GM12878 (cell line): ENCODE measurements at regions not wholly inside any gene's neighbourhood (a gene's known extent, or its start where the extent isn't known, plus 50 kb on each side); places are given as distances from the start of the nearest gene placed in this dataset.

Source experiments
- ATAC-seq: fragments of 200-7000 bp; cut with Tn5 transposase; 3 replicates; pipeline ENCODE4 v1.9.1; 2020; ENCODE audit warnings: mild to moderate bottlenecking, moderate library complexity
- BruUV-seq: library from RNA; stranded (reverse); fragments of 400-500 nt; replicated peaks from 2 replicates; lab custom pipeline; 2021; lab: Mats Ljungman, UMichigan
- CTCF ChIA-PET: fragments of 300-600 bp; sonication (Branson Sonifier 250); formaldehyde crosslinking; extraction: SDS; loops from one replicate; lab custom pipeline; 2021; ENCODE audit warnings: inconsistent platforms; lab: Yijun Ruan, JAX
- POLR2A ChIA-PET: fragments of 350-600 bp; formaldehyde crosslinking; extraction: SDS; loops from one replicate; lab custom pipeline; 2021; ENCODE audit warnings: inconsistent platforms; lab: Charles Lee
- RAD21 ChIA-PET: fragments of 300-600 bp; sonication (Branson Sonifier 250); formaldehyde crosslinking; loops from one replicate; lab custom pipeline; 2023; ENCODE audit warnings: antibody characterized with exemption; ENCODE audit not compliant: unreplicated experiment; lab: Charles Lee
- SMC1A ChIA-PET: fragments of 300-600 bp; sonication (Branson Sonifier 250); formaldehyde crosslinking; loops from one replicate; lab custom pipeline; 2023; ENCODE audit not compliant: unreplicated experiment, uncharacterized antibody; lab: Charles Lee
- DNase-seq: peaks from one replicate; pipeline ENCODE4 v3.0.0-alpha.2; 2011; ENCODE audit warnings: low read depth, low spot score
- FAIRE-seq: peaks from 3 replicates; lab custom pipeline; 2011; peaks lifted over from hg19 to GRCh38; lab: Jason Lieb, UNC
- H2AFZ ChIP-seq: 2 replicates; pipeline ENCODE4 v1.6.0; 2011; ENCODE audit warnings: low read depth, low read length, control low read depth; ENCODE audit not compliant: control insufficient read depth
- H3K27ac ChIP-seq: 2 replicates; pipeline ENCODE4 v1.5.1; 2011; ENCODE audit warnings: control low read depth; ENCODE audit not compliant: control insufficient read depth, insufficient read depth
- H3K27me3 ChIP-seq, 2 experiments: replicated peaks in 1 of 2; 2 replicates each; pipeline versions ENCODE4 v1.6.0 to v1.6.1; 2011; ENCODE audit warnings: low read length in 1 of 2; ENCODE audit not compliant: control insufficient read depth in 2 of 2, insufficient read depth in 2 of 2
- H3K36me3 ChIP-seq, 2 experiments: 2 replicates each; pipeline ENCODE4 v1.5.1; 2011; ENCODE audit warnings: low read length in 1 of 2; ENCODE audit not compliant: control insufficient read depth in 2 of 2, insufficient read depth in 2 of 2
- H3K4me1 ChIP-seq: 2 replicates; pipeline ENCODE4 v1.6.1; 2011; ENCODE audit warnings: mild to moderate bottlenecking, low read length, moderate library complexity, mixed read lengths; ENCODE audit not compliant: control insufficient read depth, insufficient read depth
- H3K4me2 ChIP-seq: 2 replicates; pipeline ENCODE4 v1.6.0; 2011; ENCODE audit warnings: control low read depth; ENCODE audit not compliant: control insufficient read depth, insufficient read depth
- H3K4me3 ChIP-seq: fragments of 200-600 bp; sonication (generic); 2 replicates; pipeline ENCODE4 v1.5.1; 2016
- H3K79me2 ChIP-seq: 2 replicates; pipeline ENCODE4 v1.6.0; 2011; ENCODE audit warnings: low read length; ENCODE audit not compliant: control insufficient read depth, insufficient read depth
- H3K9ac ChIP-seq: 2 replicates; pipeline ENCODE4 v1.8.0; 2011; ENCODE audit warnings: low read length, control low read depth, mixed read lengths; ENCODE audit not compliant: control insufficient read depth, insufficient read depth
- H3K9me3 ChIP-seq: replicated peaks from 3 replicates; pipeline ENCODE4 v1.5.1; 2011; ENCODE audit warnings: mild to moderate bottlenecking, low read length; ENCODE audit not compliant: control insufficient read depth, insufficient read depth
- H4K20me1 ChIP-seq: 2 replicates; pipeline ENCODE4 v1.6.0; 2011; ENCODE audit not compliant: control insufficient read depth, insufficient read depth
- DPF2 ChIP-seq: fragments of 450-650 bp; IDR thresholded peaks from 2 replicates; pipeline ENCODE4 v1.6.1; 2017; ENCODE audit warnings: mild to moderate bottlenecking
- ETV6 ChIP-seq, 2 experiments: fragments of 450-650 bp in 1 of 2; IDR thresholded peaks in 1 of 2; conservative IDR thresholded peaks in 1 of 2; 2 replicates each; pipeline ENCODE4 v1.6.1; 2014; ENCODE audit warnings: antibody characterized with exemption in 1 of 2, borderline replicate concordance in 1 of 2, low read depth in 1 of 2, mild to moderate bottlenecking in 1 of 2, moderate library complexity in 1 of 2
- REST ChIP-seq: IDR thresholded peaks from 2 replicates; pipeline ENCODE4 v1.6.1; 2012; ENCODE audit warnings: mild to moderate bottlenecking, low read depth, low read length
- SPI1 ChIP-seq: IDR thresholded peaks from 2 replicates; pipeline ENCODE4 v1.6.1; 2011; ENCODE audit warnings: low read depth, mild to moderate bottlenecking, low read length, moderate library complexity, borderline replicate concordance; ENCODE audit not compliant: insufficient read depth
- STAT1 ChIP-seq: fragments of 450-650 bp; conservative IDR thresholded peaks from 2 replicates; pipeline ENCODE4 v1.6.1; 2014; ENCODE audit warnings: antibody characterized with exemption, mild to moderate bottlenecking
- YY1 ChIP-seq: IDR thresholded peaks from 2 replicates; pipeline ENCODE4 v1.6.1; 2011; ENCODE audit warnings: low read depth, mild to moderate bottlenecking, low read length
- WGBS: methylation state at CpG from one replicate; pipeline ENCODE4 v1.1.6; 2016; ENCODE audit warnings: low lambda C conversion rate; ENCODE audit not compliant: insufficient replicate concordance, insufficient coverage; ENCODE audit errors: missing lambda C conversion rate; 5-methylcytosine and 5-hydroxymethylcytosine counted together
- in situ Hi-C: fragments of 300-500 bp; cut with MboI; formaldehyde crosslinking; loops from 9 replicates; pipeline ENCODE4 v1.14.3; 2018; ENCODE audit warnings: mixed read lengths
- intact Hi-C: fragments of 100-400 bp; cut with micrococcal nuclease; formaldehyde crosslinking; loops from one replicate; pipeline ENCODE4 v1.14.2; 2022; ENCODE audit not compliant: unreplicated experiment
- TF ChIP-seq, protein P1 (sequence below): fragments of 450-650 bp; IDR thresholded peaks from 2 replicates; pipeline ENCODE4 v1.6.1; 2017; ENCODE audit warnings: mild to moderate bottlenecking, moderate library complexity
- TF ChIP-seq, protein P2 (sequence below): fragments of 450-650 bp; IDR thresholded peaks from 2 replicates; pipeline ENCODE4 v1.6.1; 2017; ENCODE audit warnings: mild to moderate bottlenecking, moderate library complexity

- TF ChIP-seq, protein P1, sequence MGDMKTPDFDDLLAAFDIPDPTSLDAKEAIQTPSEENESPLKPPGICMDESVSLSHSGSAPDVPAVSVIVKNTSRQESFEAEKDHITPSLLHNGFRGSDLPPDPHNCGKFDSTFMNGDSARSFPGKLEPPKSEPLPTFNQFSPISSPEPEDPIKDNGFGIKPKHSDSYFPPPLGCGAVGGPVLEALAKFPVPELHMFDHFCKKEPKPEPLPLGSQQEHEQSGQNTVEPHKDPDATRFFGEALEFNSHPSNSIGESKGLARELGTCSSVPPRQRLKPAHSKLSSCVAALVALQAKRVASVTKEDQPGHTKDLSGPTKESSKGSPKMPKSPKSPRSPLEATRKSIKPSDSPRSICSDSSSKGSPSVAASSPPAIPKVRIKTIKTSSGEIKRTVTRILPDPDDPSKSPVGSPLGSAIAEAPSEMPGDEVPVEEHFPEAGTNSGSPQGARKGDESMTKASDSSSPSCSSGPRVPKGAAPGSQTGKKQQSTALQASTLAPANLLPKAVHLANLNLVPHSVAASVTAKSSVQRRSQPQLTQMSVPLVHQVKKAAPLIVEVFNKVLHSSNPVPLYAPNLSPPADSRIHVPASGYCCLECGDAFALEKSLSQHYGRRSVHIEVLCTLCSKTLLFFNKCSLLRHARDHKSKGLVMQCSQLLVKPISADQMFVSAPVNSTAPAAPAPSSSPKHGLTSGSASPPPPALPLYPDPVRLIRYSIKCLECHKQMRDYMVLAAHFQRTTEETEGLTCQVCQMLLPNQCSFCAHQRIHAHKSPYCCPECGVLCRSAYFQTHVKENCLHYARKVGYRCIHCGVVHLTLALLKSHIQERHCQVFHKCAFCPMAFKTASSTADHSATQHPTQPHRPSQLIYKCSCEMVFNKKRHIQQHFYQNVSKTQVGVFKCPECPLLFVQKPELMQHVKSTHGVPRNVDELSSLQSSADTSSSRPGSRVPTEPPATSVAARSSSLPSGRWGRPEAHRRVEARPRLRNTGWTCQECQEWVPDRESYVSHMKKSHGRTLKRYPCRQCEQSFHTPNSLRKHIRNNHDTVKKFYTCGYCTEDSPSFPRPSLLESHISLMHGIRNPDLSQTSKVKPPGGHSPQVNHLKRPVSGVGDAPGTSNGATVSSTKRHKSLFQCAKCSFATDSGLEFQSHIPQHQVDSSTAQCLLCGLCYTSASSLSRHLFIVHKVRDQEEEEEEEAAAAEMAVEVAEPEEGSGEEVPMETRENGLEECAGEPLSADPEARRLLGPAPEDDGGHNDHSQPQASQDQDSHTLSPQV, result no peak
- TF ChIP-seq, all 136 proteins: peak for 0
Measured at GRCh38 chr4:90007494-90008167, 113.0 kb downstream of the MMRN1 start (continued).

- SMC1A ChIA-PET, result no interaction called here
- BruUV-seq, result no TSS peak
- no peak overlapping the region for H2AFZ ChIP-seq
- WGBS, result 25% methylated on average over 4 of the region's 4 CpGs
- H3K4me3 ChIP-seq, result no peak overlapping the region
- CTCF ChIA-PET, result no interaction called here
- in situ Hi-C loops (no loop called here), intact Hi-C loops (no loop called here)
- H3K36me3 ChIP-seq, result no peaks in the 10 kb centered on the region
- RAD21 ChIA-PET, result no interaction called here
- no peaks in the 10 kb centered on the region for H3K79me2 ChIP-seq
- no peak for DNase-seq
- ATAC-seq, result no peak
- no peak overlapping the region for H3K27ac ChIP-seq
- H3K27me3 ChIP-seq, result no peaks in the 10 kb centered on the region
- no peaks in the 10 kb centered on the region for H4K20me1 ChIP-seq
- no peak overlapping the region for H3K4me2 ChIP-seq
- no peaks in the 10 kb centered on the region for H3K9me3 ChIP-seq
- FAIRE-seq, result no peak
- H3K4me1 ChIP-seq, result no peaks in the 10 kb centered on the region
- no peak overlapping the region for H3K9ac ChIP-seq
- POLR2A ChIA-PET, result no interaction called here
- no peak for TF ChIP-seq STAT1
- no peak for TF ChIP-seq REST
- TF ChIP-seq DPF2, result no peak
- TF ChIP-seq, protein P2, sequence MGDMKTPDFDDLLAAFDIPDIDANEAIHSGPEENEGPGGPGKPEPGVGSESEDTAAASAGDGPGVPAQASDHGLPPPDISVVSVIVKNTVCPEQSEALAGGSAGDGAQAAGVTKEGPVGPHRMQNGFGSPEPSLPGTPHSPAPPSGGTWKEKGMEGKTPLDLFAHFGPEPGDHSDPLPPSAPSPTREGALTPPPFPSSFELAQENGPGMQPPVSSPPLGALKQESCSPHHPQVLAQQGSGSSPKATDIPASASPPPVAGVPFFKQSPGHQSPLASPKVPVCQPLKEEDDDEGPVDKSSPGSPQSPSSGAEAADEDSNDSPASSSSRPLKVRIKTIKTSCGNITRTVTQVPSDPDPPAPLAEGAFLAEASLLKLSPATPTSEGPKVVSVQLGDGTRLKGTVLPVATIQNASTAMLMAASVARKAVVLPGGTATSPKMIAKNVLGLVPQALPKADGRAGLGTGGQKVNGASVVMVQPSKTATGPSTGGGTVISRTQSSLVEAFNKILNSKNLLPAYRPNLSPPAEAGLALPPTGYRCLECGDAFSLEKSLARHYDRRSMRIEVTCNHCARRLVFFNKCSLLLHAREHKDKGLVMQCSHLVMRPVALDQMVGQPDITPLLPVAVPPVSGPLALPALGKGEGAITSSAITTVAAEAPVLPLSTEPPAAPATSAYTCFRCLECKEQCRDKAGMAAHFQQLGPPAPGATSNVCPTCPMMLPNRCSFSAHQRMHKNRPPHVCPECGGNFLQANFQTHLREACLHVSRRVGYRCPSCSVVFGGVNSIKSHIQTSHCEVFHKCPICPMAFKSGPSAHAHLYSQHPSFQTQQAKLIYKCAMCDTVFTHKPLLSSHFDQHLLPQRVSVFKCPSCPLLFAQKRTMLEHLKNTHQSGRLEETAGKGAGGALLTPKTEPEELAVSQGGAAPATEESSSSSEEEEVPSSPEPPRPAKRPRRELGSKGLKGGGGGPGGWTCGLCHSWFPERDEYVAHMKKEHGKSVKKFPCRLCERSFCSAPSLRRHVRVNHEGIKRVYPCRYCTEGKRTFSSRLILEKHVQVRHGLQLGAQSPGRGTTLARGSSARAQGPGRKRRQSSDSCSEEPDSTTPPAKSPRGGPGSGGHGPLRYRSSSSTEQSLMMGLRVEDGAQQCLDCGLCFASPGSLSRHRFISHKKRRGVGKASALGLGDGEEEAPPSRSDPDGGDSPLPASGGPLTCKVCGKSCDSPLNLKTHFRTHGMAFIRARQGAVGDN, result no peak
- no peak for TF ChIP-seq ETV6 (conservative IDR thresholded peaks at IDR 0.05 in 1 of 2, IDR thresholded peaks at IDR 0.05 in 1 of 2; ENCODE audit: borderline replicate concordance in 1 of 2, low read depth in 1 of 2)
- TF ChIP-seq SPI1, result no peak
- no peak for TF ChIP-seq YY1
Measured at GRCh38 chr4:90012918-90013317, 114.3 kb upstream of the CCSER1 start.
